IMR-90 (cell line): ENCODE measurements at regions not wholly inside any gene's neighbourhood (a gene's known extent, or its start where the extent isn't known, plus 50 kb on each side); places are given as distances from the start of the nearest gene placed in this dataset.

Experiments
- ATAC-seq: fragments of 200-7000 bp; cut with Tn5 transposase; 2 replicates; pipeline ENCODE4 v1.9.1; 2020; ENCODE audit warnings: low read depth, mild to moderate bottlenecking, moderate library complexity
- BruUV-seq: library from RNA; stranded (reverse); fragments of 400-500 nt; replicated peaks from 2 replicates; lab custom pipeline; 2021; lab: Mats Ljungman, UMichigan
- CTCF ChIA-PET: fragments of 300-600 bp; formaldehyde crosslinking; extraction: SDS; loops from one replicate; lab custom pipeline; 2021; ENCODE audit warnings: antibody characterized with exemption; lab: Yijun Ruan, JAX
- POLR2A ChIA-PET: fragments of 300-600 bp; sonication (Branson Sonifier 250); formaldehyde crosslinking; loops from one replicate; lab custom pipeline; 2022; ENCODE audit warnings: antibody characterized with exemption; ENCODE audit not compliant: unreplicated experiment; lab: Charles Lee
- DNase-seq: peaks from one replicate; pipeline ENCODE4 v3.0.0; 2013
- H2AFZ ChIP-seq: replicated peaks from 2 replicates; pipeline ENCODE3; 2013; ENCODE audit warnings: low read length, mild to moderate bottlenecking; ENCODE audit not compliant: poor library complexity
- H2AK5ac ChIP-seq: 2 replicates; pipeline ENCODE4 v1.6.1; 2013; ENCODE audit warnings: low read depth, low read length, inconsistent platforms
- H2AK9ac ChIP-seq: replicated peaks from 2 replicates; pipeline ENCODE3; 2013; ENCODE audit warnings: mild to moderate bottlenecking, low read depth, low read length, moderate library complexity; ENCODE audit not compliant: poor library complexity
- H2BK120ac ChIP-seq: 2 replicates; pipeline ENCODE4 v1.6.1; 2013; ENCODE audit warnings: low read depth, low read length, inconsistent platforms
- H2BK15ac ChIP-seq: 3 replicates; pipeline ENCODE4 v1.6.1; 2013; ENCODE audit warnings: low read depth, low read length, inconsistent platforms
- H2BK20ac ChIP-seq: 2 replicates; pipeline ENCODE4 v1.6.1; 2013; ENCODE audit warnings: low read depth, mild to moderate bottlenecking, inconsistent platforms, low read length, moderate library complexity
- H2BK5ac ChIP-seq: 2 replicates; pipeline ENCODE4 v1.6.1; 2013; ENCODE audit warnings: mild to moderate bottlenecking, low read depth, low read length, inconsistent platforms; ENCODE audit not compliant: poor library complexity, severe bottlenecking
- H3K14ac ChIP-seq: replicated peaks from 2 replicates; pipeline ENCODE4 v1.6.1; 2013; ENCODE audit warnings: low read depth, low read length, inconsistent platforms
- H3K18ac ChIP-seq: 2 replicates; pipeline ENCODE4 v1.6.1; 2013; ENCODE audit warnings: low read depth, low read length, control low read depth
- H3K23ac ChIP-seq: 2 replicates; pipeline ENCODE4 v1.6.1; 2013; ENCODE audit warnings: low read depth, low read length, inconsistent platforms
- H3K27ac ChIP-seq: 2 replicates; pipeline ENCODE4 v1.5.1; 2013; ENCODE audit warnings: mild to moderate bottlenecking, control low read depth, low read length; ENCODE audit not compliant: insufficient read depth
- H3K27me3 ChIP-seq: 2 replicates; pipeline ENCODE4 v1.6.1; 2013; ENCODE audit warnings: low read length; ENCODE audit not compliant: control insufficient read depth, insufficient read depth
- H3K36me3 ChIP-seq: 2 replicates; pipeline ENCODE4 v1.6.1; 2013; ENCODE audit warnings: low read length, mixed read lengths; ENCODE audit not compliant: control insufficient read depth, insufficient read depth
- H3K4ac ChIP-seq: 2 replicates; pipeline ENCODE4 v1.6.1; 2013; ENCODE audit warnings: low read depth, low read length, inconsistent platforms
- H3K4me1 ChIP-seq: 2 replicates; pipeline ENCODE4 v1.6.1; 2013; ENCODE audit warnings: low read length, mixed read lengths; ENCODE audit not compliant: control insufficient read depth, insufficient read depth
- H3K4me2 ChIP-seq: 2 replicates; pipeline ENCODE4 v1.6.1; 2013; ENCODE audit warnings: low read depth, mild to moderate bottlenecking, control low read depth, low read length, moderate library complexity
- H3K4me3 ChIP-seq: 2 replicates; pipeline ENCODE4 v1.5.1; 2013; ENCODE audit warnings: low read depth, mild to moderate bottlenecking, control low read depth, low read length, moderate library complexity; ENCODE audit not compliant: insufficient read depth
- H3K56ac ChIP-seq: 2 replicates; pipeline ENCODE4 v1.6.1; 2013; ENCODE audit warnings: low read length, inconsistent platforms; ENCODE audit not compliant: insufficient read depth; ENCODE audit errors: extremely low read depth
- H3K79me1 ChIP-seq, 2 experiments: 2 replicates each; pipeline ENCODE4 v1.6.1; 2013; ENCODE audit warnings: low read length in 2 of 2, inconsistent platforms in 1 of 2, low read depth in 1 of 2
- H3K9ac ChIP-seq: 2 replicates; pipeline ENCODE4 v1.6.1; 2013; ENCODE audit warnings: low read depth, low read length, control low read depth
- H3K9me1 ChIP-seq: 2 replicates; pipeline ENCODE4 v1.6.1; 2013; ENCODE audit warnings: low read length, inconsistent platforms; ENCODE audit not compliant: insufficient read depth
- H3K9me3 ChIP-seq: 2 replicates; pipeline ENCODE4 v1.6.1; 2013; ENCODE audit warnings: low read length; ENCODE audit not compliant: control insufficient read depth, insufficient read depth
- H4K20me1 ChIP-seq: 2 replicates; pipeline ENCODE4 v1.6.1; 2013; ENCODE audit warnings: low read length, inconsistent platforms; ENCODE audit not compliant: insufficient read depth
- H4K5ac ChIP-seq: 2 replicates; pipeline ENCODE4 v1.6.1; 2013; ENCODE audit warnings: mild to moderate bottlenecking, low read depth, low read length, control low read depth
- H4K8ac ChIP-seq, 2 experiments: 2 replicates each; pipeline ENCODE4 v1.6.1; 2013; ENCODE audit warnings: low read depth in 2 of 2, low read length in 2 of 2, control low read depth in 1 of 2, inconsistent platforms in 1 of 2
- H4K91ac ChIP-seq: 2 replicates; pipeline ENCODE4 v1.6.1; 2013; ENCODE audit warnings: low read depth, low read length, inconsistent platforms; ENCODE audit not compliant: insufficient read depth
- BHLHE40 ChIP-seq: fragments of 150-350 bp; IDR thresholded peaks from 2 replicates; pipeline ENCODE4 v1.6.1; 2016; ENCODE audit warnings: mild to moderate bottlenecking, low read depth, low read length
- CEBPB ChIP-seq: IDR thresholded peaks from 2 replicates; pipeline ENCODE4 v1.6.1; 2012; ENCODE audit warnings: low read depth, low read length, improper control_type of control experiment
- CHD1 ChIP-seq: IDR thresholded peaks from 2 replicates; pipeline ENCODE4 v1.6.1; 2012; ENCODE audit warnings: low read depth, low read length, improper control_type of control experiment
- FOS ChIP-seq: fragments of 150-350 bp; IDR thresholded peaks from 2 replicates; pipeline ENCODE4 v1.6.1; 2016; ENCODE audit warnings: low read depth, low read length
- MAFK ChIP-seq: IDR thresholded peaks from 2 replicates; pipeline ENCODE4 v1.6.1; 2012; ENCODE audit warnings: low read depth, low read length, improper control_type of control experiment
- MAZ ChIP-seq: IDR thresholded peaks from 2 replicates; pipeline ENCODE4 v1.6.1; 2012; ENCODE audit warnings: low read depth, mild to moderate bottlenecking, low read length, improper control_type of control experiment, moderate library complexity, borderline replicate concordance
- MXI1 ChIP-seq: IDR thresholded peaks from 2 replicates; pipeline ENCODE4 v1.6.1; 2012; ENCODE audit warnings: low read depth, mild to moderate bottlenecking, low read length, moderate library complexity, borderline replicate concordance
- NFE2L2 ChIP-seq: fragments of 150-350 bp; IDR thresholded peaks from 2 replicates; pipeline ENCODE4 v1.6.1; 2016; ENCODE audit warnings: low read depth, mild to moderate bottlenecking, low read length
- POLR2A ChIP-seq: IDR thresholded peaks from 2 replicates; pipeline ENCODE4 v1.6.1; 2012; ENCODE audit warnings: mild to moderate bottlenecking, low read depth, low read length
- RAD21 ChIP-seq: IDR thresholded peaks from 2 replicates; pipeline ENCODE4 v1.6.1; 2012; ENCODE audit warnings: low read length, improper control_type of control experiment
- RCOR1 ChIP-seq: IDR thresholded peaks from 2 replicates; pipeline ENCODE4 v1.6.1; 2012; ENCODE audit warnings: mild to moderate bottlenecking, low read length, improper control_type of control experiment; ENCODE audit not compliant: insufficient replicate concordance
- RFX5 ChIP-seq: IDR thresholded peaks from 2 replicates; pipeline ENCODE4 v1.8.0; 2012; ENCODE audit warnings: low read depth, mild to moderate bottlenecking, low read length, moderate library complexity
- SMC3 ChIP-seq: fragments of 150-350 bp; IDR thresholded peaks from 2 replicates; pipeline ENCODE4 v1.6.1; 2016; ENCODE audit warnings: low read depth, mild to moderate bottlenecking, antibody characterized with exemption, low read length, moderate library complexity
- dilution Hi-C: fragments of 300-500 bp; cut with HindIII; formaldehyde crosslinking; loops from one replicate; pipeline ENCODE4 v1.14.3; 2018; ENCODE audit warnings: low sequenced_read_pairs; ENCODE audit not compliant: unreplicated experiment
- in situ Hi-C: fragments of 300-500 bp; cut with MboI; formaldehyde crosslinking; loops from 3 replicates; pipeline ENCODE4 v1.14.3; 2019; ENCODE audit warnings: low sequenced_read_pairs, inconsistent platforms, mixed read lengths
- intact Hi-C: fragments of 100-400 bp; cut with micrococcal nuclease; formaldehyde crosslinking; loops from 2 replicates; pipeline ENCODE4 v1.10.0; 2022
- TF ChIP-seq, protein P1 (sequence below): fragments of 150-350 bp; IDR thresholded peaks from 2 replicates; pipeline ENCODE4 v1.6.1; 2017; ENCODE audit warnings: mild to moderate bottlenecking, antibody characterized with exemption, low read length, low read depth
- TF ChIP-seq, protein P2 (sequence below): fragments of 150-350 bp; IDR thresholded peaks from 2 replicates; pipeline ENCODE4 v1.6.1; 2016; ENCODE audit warnings: low read depth, mild to moderate bottlenecking, low read length, moderate library complexity, borderline replicate concordance
- TF ChIP-seq, protein P3 (sequence below): conservative IDR thresholded peaks from 2 replicates; pipeline ENCODE4 v1.5.1; 2012; ENCODE audit warnings: mild to moderate bottlenecking, low read depth, low read length, improper control_type of control experiment

DNA sequence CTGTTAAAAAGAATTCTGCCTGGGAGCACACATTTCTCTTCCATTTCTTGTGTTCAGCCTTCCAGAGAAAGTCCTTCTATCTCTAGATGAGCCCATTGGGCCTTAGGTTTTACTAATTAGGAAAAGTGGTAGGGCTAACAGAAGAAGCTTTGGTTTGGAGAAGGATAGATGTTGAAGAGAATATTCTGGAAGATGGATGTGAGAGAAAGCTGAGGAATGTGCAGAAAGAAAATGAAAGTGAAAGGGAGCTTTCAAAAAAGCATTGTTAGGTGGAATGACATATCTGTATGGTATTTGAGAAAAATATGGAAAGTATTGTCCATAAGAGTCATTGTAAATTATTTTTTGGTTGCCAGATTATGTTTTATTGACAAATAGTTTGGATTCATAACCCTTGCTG, 474.8 kb upstream of the SLIT2 start:
- Histone ChIP-seq H2BK5ac (no peak overlapping the region), H2BK20ac (0 out of 2 replicates have a peak overlapping the region, but pooled peaks have one; percentile 9), H3K9me3 (no peaks in the 10 kb centered on the region), H4K91ac (no peak overlapping the region), H2AFZ (no peak overlapping the region), H4K8ac (peak overlapping the region in 1 of 2 experiments; percentile 48; a peak in 2 of 4 replicates), H2BK120ac (peak overlapping the region; percentile 52; the same call in 1 of the 2 replicates), H2AK5ac (no peak overlapping the region), H3K4ac (no peak overlapping the region), H4K5ac (peak overlapping the region; percentile 64; the same call in 1 of the 2 replicates), H3K18ac (peak overlapping the region; percentile 76; the same call in 1 of the 2 replicates), H3K23ac (no peak overlapping the region), H3K4me3 (no peak overlapping the region; the same call in 1 of the 2 replicates), H3K56ac (no peak overlapping the region), H3K27me3 (no peaks in the 10 kb centered on the region), H2AK9ac (no peak overlapping the region), H3K9ac (no peak overlapping the region), H3K36me3 (no peaks in the 10 kb centered on the region), H4K20me1 (no peaks in the 10 kb centered on the region), H3K9me1 (no peaks in the 10 kb centered on the region), H3K4me1 (no peaks in the 10 kb centered on the region), H3K27ac (no peak overlapping the region), H2BK15ac (no peak overlapping the region), H3K79me1 (no peaks in the 10 kb centered on the region), H3K14ac (no peak overlapping the region), H3K4me2 (peak overlapping the region; percentile 93; the same call in 1 of the 2 replicates)
- DNase-seq, result peak; percentile 17
- ChIA-PET POLR2A (no interaction called here), CTCF (interaction anchor here (1.3 kb wide), 2 partner anchors 14 to 471 kb away, joined by 3 to 4 read pairs; no protein-coding TSS in a partner anchor)
- intact Hi-C loops, result no loop called here
- TF ChIP-seq, protein P1, sequence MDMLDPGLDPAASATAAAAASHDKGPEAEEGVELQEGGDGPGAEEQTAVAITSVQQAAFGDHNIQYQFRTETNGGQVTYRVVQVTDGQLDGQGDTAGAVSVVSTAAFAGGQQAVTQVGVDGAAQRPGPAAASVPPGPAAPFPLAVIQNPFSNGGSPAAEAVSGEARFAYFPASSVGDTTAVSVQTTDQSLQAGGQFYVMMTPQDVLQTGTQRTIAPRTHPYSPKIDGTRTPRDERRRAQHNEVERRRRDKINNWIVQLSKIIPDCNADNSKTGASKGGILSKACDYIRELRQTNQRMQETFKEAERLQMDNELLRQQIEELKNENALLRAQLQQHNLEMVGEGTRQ, result no peak
- TF ChIP-seq RFX5, result no peak
- no peak for TF ChIP-seq MXI1
- no peak for TF ChIP-seq RAD21
- no peak for TF ChIP-seq POLR2A
- TF ChIP-seq, protein P2, sequence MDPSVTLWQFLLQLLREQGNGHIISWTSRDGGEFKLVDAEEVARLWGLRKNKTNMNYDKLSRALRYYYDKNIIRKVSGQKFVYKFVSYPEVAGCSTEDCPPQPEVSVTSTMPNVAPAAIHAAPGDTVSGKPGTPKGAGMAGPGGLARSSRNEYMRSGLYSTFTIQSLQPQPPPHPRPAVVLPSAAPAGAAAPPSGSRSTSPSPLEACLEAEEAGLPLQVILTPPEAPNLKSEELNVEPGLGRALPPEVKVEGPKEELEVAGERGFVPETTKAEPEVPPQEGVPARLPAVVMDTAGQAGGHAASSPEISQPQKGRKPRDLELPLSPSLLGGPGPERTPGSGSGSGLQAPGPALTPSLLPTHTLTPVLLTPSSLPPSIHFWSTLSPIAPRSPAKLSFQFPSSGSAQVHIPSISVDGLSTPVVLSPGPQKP, result no peak
- no peak for TF ChIP-seq MAZ
- TF ChIP-seq CEBPB, result no peak
- no peak for TF ChIP-seq SMC3
- TF ChIP-seq, protein P3, sequence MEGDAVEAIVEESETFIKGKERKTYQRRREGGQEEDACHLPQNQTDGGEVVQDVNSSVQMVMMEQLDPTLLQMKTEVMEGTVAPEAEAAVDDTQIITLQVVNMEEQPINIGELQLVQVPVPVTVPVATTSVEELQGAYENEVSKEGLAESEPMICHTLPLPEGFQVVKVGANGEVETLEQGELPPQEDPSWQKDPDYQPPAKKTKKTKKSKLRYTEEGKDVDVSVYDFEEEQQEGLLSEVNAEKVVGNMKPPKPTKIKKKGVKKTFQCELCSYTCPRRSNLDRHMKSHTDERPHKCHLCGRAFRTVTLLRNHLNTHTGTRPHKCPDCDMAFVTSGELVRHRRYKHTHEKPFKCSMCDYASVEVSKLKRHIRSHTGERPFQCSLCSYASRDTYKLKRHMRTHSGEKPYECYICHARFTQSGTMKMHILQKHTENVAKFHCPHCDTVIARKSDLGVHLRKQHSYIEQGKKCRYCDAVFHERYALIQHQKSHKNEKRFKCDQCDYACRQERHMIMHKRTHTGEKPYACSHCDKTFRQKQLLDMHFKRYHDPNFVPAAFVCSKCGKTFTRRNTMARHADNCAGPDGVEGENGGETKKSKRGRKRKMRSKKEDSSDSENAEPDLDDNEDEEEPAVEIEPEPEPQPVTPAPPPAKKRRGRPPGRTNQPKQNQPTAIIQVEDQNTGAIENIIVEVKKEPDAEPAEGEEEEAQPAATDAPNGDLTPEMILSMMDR, result no peak
- TF ChIP-seq NFE2L2, result no peak
- TF ChIP-seq FOS, result no peak
- no peak for TF ChIP-seq CHD1
- TF ChIP-seq BHLHE40, result no peak
- TF ChIP-seq MAFK, result no peak
- TF ChIP-seq RCOR1, result no peak
- no peak for ATAC-seq
- dilution Hi-C loops, result no loop called here
- in situ Hi-C loops, result no loop called here
- no TSS peak for BruUV-seq
